ENCODE measurements at regions not wholly inside any gene's neighbourhood (a gene's known extent, or its start where the extent isn't known, plus 50 kb on each side); places are given as distances from the start of the nearest gene placed in this dataset.

DNA sequence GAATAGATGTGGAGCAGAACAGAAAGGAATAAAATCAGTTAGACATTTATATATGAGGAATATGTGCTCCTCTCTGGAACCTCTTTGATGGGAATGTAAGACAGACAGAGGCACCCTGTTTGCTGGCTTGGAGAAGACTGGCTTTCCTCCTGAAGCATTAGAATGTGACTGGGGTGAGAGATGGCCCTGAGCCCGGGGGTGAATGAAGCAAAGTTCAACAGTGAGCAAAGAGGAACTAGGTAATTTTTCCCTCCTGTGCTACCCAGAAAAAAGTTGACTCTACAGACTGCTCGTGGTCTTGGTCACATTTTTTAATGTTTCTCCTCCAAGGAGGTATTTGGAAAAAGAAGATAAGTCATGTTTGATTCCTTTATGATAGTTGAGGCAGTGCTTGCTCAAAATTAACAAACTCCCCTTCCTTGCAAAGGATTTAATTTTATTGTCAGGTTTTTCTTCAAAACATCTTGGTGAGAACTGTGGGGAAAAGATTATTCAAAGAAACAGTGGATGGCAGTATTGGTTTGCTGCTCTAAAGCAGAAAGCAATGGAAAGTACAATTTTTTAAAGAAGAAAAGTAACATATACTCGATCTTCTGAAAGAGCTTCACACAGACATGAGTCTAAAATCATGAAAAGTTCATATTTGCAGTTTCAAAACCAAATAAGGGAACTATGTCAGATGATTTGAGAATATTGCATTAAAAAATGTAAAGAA is 370.4 kb upstream of the CDIN1 start:
- no peak for DNase-seq

DNA sequence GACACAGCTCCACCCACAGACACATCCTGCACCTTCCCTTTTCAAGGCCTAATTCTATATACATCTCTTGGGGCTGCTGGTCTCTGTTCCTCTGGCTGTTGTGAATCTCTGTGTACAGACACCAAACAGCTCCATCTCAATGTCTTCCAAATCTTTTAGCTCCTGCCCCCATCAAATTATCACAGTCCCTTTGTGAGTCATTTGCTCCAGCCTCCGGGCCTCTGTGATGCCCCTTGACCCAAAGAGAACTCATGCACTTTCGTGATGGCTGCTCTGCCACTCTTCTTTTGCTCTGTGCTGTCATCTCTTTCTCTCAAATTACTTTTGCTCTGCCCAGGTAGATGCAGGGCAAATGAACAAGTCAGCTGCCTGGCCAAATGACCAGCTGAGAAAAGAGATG is 369.0 kb upstream of the CDIN1 start:
- DNase-seq: no peak

DNA sequence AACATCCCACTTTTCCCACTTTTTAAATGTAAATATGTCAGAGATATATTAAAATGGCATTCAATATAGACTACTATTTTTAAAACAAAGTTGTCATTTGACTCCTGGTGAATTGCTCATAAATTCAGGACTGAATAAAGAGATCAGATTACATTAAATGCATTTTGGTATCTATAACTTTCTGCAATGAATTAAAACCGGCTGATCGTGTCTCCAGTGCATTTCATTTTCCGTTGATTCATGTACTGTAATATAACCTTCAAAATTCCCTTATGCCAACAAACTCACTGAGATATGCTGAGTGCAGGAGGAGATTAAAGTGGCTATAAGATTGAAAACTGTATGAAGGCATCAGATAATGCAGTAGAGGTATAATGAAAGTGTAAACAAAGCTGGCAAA is 361.1 kb upstream of the CDIN1 start:
- no peak for DNase-seq

DNA sequence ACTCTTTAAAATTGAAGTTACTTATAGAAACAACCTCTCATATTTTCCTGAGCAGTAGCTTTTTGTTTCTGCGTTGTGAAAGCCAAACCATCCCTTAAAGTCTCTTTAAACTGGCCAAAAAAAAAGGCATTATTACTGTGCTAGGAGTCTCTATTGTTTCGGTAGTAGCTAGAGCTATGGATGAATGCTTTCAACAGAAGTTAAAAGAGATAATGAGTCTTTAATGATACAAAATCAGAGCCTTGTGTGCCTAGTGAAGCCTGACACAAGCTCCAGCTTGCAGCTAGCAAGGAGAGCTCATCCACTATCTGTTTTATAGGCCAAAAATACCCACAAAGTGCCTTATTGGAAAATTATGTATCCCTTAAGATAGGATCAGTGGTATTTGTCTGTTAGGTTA is 360.4 kb upstream of the CDIN1 start:
- DNase-seq: no peak

DNA sequence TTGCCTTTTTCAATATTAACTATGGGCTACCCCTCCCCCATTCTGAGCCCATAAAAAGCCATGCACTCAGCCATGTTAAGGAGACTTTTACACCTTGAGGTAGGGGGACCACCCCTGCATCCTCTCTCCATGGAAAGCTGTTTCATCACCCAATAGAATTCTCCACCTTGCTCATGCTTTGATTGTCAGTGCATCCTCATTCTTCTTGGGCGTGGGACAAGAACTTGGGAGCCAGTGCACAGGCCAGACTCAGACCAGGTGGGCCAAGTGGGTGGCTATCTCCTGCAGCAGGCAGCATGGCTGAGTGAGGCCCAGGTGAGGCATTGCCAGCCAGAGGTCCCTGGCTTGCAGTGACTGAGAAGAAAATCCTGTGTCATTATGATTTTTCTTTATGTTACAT is 357.4 kb upstream of the CDIN1 start:
- no peak for DNase-seq

DNA sequence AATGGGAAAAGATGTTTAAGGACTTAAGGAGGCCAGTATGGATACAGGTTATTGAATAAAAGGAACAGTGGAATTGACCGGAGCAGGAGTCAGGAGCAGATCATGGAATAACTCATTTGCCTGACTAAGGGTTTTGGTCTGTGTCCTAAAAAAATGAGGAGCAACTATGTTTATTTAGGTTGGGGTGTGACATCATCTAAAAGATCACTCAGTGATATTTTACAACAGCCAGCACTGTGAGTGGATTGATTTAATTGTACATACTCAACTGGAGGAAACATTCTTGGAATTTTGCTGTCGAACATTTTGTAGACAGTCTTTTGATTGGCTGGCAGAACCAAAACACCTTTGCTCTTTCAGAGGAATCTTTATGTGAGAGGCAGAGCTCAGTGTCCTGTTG is 348.6 kb upstream of the CDIN1 start:
- no peak for DNase-seq

DNA sequence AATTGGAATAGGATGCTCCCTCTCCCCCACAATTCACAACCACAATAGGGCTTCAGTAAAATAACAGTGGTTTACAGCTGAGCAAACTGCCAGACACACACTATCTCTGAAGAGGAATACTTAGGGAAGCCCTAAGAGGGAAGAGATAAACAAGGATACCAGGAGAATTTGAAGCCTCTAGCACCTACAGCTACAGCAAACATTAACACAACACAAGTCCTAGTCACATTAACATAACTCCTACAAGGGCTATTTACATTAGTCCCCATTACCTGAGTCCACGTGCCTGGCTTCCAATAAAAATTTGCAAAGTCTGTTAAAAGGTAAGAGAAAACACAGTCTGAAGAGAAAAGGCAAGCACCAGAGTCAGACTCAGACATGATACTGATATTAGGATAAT is 346.9 kb upstream of the CDIN1 start:
- no peak for DNase-seq

DNA sequence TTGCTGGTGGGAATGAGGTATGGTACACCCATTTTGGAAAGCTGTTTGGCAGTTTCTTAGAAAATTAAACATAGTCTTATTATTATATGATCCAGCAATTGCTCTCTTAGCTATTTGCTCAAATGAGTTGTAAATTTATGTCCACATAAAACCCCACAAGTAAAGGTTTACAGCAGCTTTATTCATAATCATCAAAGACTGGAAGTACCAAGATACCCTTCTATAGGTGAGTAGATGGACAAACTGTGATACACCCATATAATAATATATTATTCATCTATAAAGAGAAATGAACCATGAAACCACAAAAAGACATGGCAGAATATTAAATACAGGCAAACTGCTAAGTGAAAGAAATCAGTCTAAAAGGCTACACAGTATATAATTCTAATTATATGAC is 344.7 kb upstream of the CDIN1 start:
- no peak for DNase-seq

DNA sequence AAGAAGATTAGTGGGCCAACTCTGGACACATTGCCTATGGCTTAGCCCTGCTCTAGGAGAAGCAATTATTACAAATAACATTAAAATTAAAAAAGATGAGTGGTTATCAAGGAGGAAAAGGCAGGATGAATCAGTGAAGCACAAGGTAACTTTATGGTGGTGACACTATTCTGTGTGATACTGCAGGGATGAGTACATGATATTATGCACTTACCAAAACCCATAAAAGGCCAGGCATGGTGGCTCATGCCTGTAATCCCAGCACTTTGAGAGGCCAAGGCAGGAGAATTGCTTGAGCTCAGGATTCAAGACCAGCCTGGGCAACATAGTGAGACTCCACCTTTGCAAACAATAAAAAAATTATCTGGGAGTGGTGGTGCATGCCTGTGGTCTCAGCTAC is 344.3 kb upstream of the CDIN1 start:
- DNase-seq: no peak

DNA sequence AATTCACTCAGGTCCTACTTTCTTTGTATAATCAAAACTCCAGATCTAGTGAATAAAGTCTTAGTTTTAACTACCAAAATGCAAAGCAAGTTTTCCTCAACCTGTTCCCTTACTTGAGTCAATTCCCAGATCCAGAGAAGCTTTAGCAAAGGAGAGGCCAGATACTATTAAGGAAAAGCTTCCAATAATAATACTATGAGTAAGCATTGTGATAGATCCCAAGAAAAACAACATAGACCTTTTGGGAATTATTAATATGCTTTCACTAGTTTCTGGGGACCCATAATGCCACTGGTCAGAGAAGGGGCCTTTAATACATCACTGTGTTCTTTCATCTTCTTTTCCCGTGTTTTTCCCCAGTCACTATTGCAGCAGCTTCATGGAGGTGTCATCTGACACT is 339.9 kb upstream of the CDIN1 start:
- no peak for DNase-seq

DNA sequence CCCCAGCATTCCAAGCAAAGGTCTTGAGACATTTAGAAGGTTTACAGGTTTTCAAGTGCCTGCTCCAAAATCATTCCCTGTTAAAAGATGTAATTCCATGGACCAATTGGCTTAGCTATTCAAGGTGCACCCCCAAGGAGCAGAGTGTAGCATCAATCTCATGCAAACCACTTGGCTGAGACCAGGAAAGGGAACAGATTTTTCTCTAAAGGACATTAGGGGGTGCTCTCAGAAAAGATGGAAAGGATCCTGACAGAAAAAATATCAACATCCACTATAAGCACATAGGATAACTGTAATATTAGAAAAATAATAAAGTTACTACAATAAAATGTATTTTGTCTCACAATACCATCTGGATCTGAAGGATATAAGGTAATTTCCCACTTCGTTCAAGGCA is 328.0 kb upstream of the CDIN1 start:
- no peak for DNase-seq

DNA sequence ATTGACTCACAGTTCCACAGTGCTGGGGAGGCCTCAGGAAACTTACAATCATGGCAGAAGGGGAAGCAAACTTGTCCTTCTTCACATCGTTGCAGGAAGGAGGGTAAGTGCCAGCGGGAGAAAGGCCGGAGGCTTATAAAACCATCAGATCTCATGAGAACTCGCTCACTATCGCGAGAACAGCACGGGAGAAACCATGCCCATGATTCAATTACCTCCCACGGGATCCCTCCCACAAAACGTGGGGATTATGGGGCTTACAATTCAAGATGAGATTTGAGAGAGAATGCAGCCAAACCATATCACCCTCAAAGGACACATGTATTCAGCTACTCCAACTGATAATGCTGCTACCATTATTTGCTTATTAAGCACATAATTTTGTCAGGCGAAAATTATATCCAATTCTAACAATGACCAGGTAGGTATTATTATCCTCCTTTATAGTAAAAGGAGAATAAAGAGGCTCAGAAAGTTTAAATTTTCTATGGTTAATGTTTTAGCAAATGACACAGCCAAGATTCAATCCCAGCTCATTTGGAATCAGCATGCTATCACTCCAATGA is 327.2 kb upstream of the CDIN1 start:
- DNase-seq: no peak

DNA sequence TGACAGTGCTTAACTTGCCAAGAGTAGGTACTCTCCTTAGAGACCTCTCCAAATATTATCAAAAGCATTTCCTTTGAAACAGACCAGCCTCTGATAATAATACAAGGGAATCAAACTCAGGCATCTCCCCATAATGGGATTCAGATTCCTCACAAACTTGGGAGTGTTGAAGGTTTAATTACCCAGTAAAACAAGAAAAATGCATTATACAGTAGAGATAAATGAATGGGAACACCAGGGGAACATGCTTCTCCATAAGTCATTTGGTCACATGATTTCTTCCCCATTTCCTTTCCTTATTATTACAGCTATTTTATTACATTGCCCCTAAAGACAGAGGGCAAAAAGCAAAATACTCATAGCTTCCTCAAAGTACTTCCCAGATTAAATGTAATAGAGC is 325.0 kb upstream of the CDIN1 start:
- DNase-seq: no peak

DNA sequence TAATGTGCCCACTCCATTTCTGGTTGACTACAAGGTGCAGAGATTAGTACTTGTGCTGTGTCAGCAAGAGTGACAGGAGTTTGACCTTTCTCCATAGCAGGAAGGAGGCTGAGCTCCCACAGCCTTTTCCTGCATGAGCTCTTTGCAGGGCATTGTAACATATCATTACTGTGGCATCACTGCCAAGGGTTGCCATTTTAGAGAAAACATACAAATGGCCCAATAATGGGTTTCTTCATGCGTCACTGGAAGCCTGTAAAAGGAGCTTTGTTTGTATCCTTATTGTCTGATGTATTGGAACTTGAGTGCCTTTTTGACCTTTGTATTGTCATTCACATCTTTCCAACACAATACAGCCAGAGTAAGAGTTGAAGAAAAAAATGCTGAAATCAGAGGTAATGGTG is 323.0 kb upstream of the CDIN1 start:
- DNase-seq: no peak

DNA sequence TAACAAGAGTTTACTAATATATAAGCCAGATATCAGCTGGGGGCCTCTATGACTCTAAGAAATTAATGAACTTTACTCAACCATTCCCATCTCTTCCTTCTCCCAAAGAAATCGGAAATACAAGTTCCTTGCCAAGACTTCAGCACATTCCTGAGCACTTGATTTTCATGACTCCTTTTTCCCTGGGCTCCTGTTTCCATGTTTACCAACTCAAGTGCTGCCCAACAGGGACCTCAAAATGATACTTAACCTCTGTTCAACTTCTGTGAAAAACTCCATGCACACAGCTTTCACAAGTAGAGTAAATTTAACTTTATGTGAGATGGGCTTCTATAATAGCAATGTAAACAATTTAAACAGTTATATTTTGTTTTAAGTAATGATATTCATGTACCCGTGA is 315.8 kb upstream of the CDIN1 start:
- no peak for DNase-seq

DNA sequence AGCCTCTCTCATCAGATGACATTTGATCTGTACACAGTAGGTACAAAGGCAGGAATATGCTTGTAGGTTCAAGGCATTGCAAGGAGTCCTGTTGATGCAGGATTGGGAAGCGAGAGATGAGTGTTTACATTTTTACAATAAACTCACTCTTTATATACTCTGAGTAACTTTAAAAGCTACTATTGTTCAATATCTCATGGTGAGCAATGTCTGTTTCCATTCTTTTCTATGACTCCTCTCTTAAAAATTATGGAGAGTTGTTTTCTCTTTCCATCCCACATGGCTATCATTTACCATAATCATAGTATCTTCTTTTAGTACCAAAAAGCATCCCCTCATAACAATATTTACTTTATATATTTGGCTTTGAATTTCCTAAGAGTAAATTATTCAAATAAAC is 314.0 kb upstream of the CDIN1 start:
- DNase-seq: no peak

DNA sequence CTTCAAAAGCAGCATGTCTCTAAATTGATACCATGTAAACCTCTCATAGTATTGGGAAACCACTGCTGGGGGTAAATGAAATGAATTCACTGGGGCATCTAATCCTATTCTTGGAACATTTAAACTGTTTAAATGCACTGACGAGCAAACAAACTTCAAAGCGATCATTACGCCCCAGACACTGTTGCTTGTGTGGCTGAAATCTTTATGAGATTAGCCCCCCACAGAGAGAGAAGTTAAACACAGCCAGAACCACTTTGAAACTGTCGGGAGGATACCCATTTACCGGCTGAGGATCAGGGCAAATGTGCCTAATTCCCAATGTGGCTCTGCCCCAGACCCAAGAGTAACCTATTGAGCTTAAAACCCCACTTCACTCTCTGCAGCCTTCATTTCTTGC is 308.4 kb upstream of the CDIN1 start:
- DNase-seq: peak; percentile 29

DNA sequence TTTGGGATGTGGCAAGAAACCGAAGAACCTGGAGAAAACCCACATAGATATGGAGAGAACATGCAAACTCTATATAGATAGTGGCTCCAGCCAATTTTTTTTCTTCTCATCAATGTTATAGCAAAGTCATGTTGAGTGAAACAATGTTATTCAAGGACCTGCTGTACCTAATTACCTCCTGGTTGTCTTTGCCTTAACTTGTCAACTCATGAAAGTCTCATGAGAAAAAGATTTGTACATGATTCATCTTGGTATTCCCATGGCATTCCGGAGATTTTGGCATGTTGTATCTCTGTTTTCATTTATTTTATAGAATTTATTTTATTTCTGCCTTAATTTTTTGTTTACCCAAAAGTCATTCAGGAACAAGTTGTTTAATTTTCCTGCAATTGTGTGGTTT is 303.8 kb upstream of the CDIN1 start:
- DNase-seq: no peak

DNA sequence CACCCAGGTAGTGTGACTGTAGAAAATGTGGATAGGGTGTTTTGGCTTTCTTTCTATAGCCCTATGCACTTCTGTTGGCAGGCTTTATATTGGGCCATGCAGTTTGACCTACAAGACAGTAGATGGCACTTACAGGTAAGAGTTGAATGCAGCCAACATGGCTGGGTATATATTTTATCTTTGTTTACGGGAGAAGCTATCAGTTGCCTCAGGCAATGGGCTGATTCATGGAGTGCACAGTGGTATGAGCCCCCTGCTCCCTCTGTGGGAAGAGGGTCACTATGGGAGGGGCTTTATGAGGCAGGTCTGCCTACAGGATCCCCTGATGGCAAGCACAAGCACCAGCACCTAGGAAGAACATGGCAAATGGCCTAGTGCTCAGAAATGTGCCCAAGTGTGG is 301.2 kb upstream of the CDIN1 start:
- peak; percentile 44 for DNase-seq

DNA sequence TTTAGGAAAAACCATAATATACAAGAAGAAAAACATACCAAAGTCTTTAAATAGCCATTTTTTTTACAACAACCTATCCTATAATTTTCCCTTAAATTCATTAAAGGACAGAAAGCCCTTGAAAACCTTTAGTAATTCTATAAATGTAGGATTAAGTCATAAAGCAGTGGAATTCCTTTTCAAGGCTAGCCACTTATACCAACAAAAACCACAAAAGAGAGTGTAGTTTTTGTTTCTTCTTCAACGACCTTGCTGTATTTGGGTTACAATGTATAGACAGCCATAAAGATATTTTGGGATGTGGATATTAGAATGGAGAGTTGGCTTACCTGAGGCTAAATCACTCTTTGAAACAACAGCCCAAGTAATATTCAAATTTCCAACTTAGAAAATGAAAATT is 296.6 kb upstream of the CDIN1 start:
- no peak for DNase-seq

DNA sequence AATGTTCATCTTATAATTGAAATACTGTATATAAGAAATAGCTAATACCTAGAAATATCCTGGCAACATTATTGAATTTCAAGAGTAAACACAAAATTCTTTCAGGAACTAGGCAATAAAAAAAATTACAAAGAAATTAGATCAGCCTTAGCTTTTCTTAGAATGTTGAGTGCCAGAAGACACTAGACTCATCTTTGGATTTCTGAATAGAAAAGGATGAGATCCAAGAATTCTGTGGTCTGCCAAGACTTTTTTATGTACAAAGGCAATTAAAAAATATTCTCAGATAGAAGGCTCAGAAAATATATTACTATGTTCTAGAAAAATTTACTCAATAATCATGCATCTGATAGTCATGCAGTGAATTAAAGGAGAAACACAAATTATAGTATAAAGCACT is 294.5 kb upstream of the CDIN1 start:
- no peak for DNase-seq

DNA sequence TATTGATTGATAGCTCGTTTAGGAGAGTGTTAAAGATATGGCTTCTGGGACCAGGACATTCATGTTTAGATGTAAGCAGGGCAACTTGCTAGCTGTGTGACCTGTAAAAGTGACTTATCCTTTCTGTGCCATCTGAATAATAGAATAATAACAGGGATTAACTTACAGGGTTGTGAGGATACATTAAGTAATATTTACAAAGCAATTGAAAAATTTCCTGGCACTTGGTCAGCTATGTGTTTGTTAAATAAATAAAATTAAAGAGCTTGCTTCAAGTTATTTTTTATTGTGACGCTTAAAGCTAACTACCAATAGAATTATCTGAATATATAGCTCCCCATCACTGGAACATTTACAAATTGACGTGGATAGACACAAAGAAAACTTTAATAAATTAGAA is 287.9 kb upstream of the CDIN1 start:
- DNase-seq: peak; percentile 33

DNA sequence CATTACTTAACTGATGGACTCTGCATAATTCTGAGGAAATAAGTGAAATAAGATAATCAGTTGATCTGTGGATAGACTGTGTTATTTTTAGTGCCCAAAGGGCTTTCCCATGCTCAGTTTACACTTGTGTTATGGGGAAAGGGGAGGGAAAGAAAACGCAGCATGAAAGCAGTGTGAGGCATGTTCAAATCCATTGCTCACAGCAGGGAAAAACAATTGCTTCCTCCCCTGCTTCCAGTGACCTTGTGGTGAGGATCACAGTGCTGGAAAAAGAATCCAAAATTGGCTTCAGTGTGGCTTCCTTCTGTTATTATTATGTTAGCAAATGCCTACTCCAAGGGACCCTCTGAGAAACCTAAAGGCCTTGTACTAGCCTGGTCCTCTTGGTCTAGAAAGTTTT is 285.1 kb upstream of the CDIN1 start:
- DNase-seq: peak; percentile 17

DNA sequence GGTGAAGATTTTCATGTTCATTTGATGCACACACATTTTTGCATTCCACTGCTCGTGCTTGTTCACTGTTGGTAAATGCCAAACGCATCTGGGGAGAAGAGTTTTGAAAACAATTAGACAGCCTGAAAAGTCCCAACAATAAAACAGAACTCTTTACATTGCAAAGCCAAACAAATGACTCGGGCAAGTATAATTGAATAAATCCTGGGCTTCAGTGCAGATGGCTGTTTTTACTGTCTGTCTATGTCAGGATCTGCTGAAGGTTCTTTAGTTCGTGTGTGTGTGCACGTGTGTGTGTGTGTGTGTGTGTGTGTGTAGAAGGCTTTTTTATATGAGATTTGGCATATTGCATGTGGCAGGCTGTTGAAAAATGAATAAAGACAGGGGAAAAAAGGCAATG is 277.5 kb upstream of the CDIN1 start:
- no peak for DNase-seq

DNA sequence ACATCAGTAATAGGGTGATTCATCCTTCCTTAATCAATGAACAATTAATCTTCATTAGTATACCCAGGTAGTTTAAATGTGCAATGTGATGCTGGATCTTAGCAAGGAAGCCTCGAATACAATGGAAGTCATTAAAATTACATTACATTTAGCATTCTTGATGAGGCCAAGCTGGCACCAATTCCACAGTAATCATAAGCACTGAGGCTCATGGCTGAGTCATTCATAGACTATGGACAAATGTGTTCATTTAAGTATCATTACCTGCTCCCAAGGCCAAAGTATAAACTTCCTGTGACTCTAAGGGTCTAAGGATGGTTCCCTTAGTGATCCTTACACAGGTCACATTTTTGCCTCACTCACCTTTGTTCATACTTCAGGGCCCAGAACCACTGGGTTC is 266.4 kb upstream of the CDIN1 start:
- DNase-seq: no peak
